Osteoblast (primary cell): ENCODE measurements at regions not wholly inside any gene's neighbourhood (a gene's known extent, or its start where the extent isn't known, plus 50 kb on each side); places are given as distances from the start of the nearest gene placed in this dataset.

Experiments
- DNase-seq: peaks from one replicate; pipeline ENCODE4 v3.0.0; 2011; ENCODE audit warnings: low spot score, mixed read lengths; ENCODE audit not compliant: insufficient read length; ENCODE audit errors: missing footprints
- H2AFZ ChIP-seq: 2 replicates; pipeline ENCODE4 v1.6.0; 2011; ENCODE audit warnings: mild to moderate bottlenecking, low read length
- H3K27ac ChIP-seq: 2 replicates; pipeline ENCODE4 v1.5.1; 2011; ENCODE audit warnings: mild to moderate bottlenecking, low read depth, low read length, moderate library complexity
- H3K27me3 ChIP-seq: 2 replicates; pipeline ENCODE4 v1.6.0; 2012; ENCODE audit warnings: mild to moderate bottlenecking, control low read depth, inconsistent platforms, low read length, moderate library complexity; ENCODE audit not compliant: insufficient read depth
- H3K36me3 ChIP-seq: 2 replicates; pipeline ENCODE4 v1.5.1; 2011; ENCODE audit warnings: mild to moderate bottlenecking, low read length, control low read depth, moderate library complexity; ENCODE audit not compliant: insufficient read depth
- H3K4me1 ChIP-seq: 2 replicates; pipeline ENCODE4 v1.5.1; 2011; ENCODE audit warnings: mild to moderate bottlenecking, low read length, control low read depth, moderate library complexity; ENCODE audit not compliant: insufficient read depth
- H3K4me2 ChIP-seq: 2 replicates; pipeline ENCODE4 v1.6.0; 2011; ENCODE audit warnings: mild to moderate bottlenecking, low read length; ENCODE audit not compliant: insufficient read depth
- H3K4me3 ChIP-seq: fragments of 200-600 bp; sonication (generic); 3 replicates; pipeline ENCODE4 v1.5.1; 2012; ENCODE audit warnings: mild to moderate bottlenecking, low read length, inconsistent platforms; ENCODE audit not compliant: insufficient read depth
- H3K79me2 ChIP-seq: 2 replicates; pipeline ENCODE4 v1.6.0; 2012; ENCODE audit warnings: mild to moderate bottlenecking, low read length, control low read depth, inconsistent platforms; ENCODE audit not compliant: insufficient read depth
- H3K9me3 ChIP-seq: 2 replicates; pipeline ENCODE4 v1.5.1; 2011; ENCODE audit warnings: low read depth, low read length, control low read depth
- H4K20me1 ChIP-seq: 2 replicates; pipeline ENCODE4 v1.6.0; 2012; ENCODE audit warnings: mild to moderate bottlenecking, low read length, control low read depth; ENCODE audit not compliant: insufficient read depth
- CTCF ChIP-seq: IDR thresholded peaks from 2 replicates; pipeline ENCODE4 v1.5.1; 2011; ENCODE audit warnings: mild to moderate bottlenecking, low read depth, low read length, moderate library complexity; ENCODE audit errors: extremely low read depth

GRCh38 chr9:121573717-121574485, 74.3 kb upstream of the GGTA1 start:
- no peak overlapping the region for H2AFZ ChIP-seq
- H3K27ac ChIP-seq = no peak overlapping the region
- peaks cover 4% of the 10 kb centered on the region for H3K4me1 ChIP-seq
- H3K36me3 ChIP-seq = no peaks in the 10 kb centered on the region
- H3K27me3 ChIP-seq = peaks cover 5% of the 10 kb centered on the region
- H3K79me2 ChIP-seq = no peaks in the 10 kb centered on the region
- TF ChIP-seq CTCF = no peak
- H3K4me2 ChIP-seq = no peak overlapping the region
- H3K9me3 ChIP-seq = no peaks in the 10 kb centered on the region
- no peak overlapping the region for H3K4me3 ChIP-seq
- no peaks in the 10 kb centered on the region for H4K20me1 ChIP-seq
- no peak for DNase-seq

- Histone ChIP-seq H3K36me3 (no peaks in the 10 kb centered on the region), H3K4me2 (no peak overlapping the region), H3K79me2 (no peaks in the 10 kb centered on the region), H3K9me3 (no peaks in the 10 kb centered on the region), H3K27ac (no peak overlapping the region), H3K27me3 (peaks cover 9% of the 10 kb centered on the region), H4K20me1 (no peaks in the 10 kb centered on the region), H3K4me3 (no peak overlapping the region), H3K4me1 (no peaks in the 10 kb centered on the region), H2AFZ (no peak overlapping the region)
- no peak for DNase-seq
- TF ChIP-seq CTCF = no peak
These were observed 75.3 kb upstream of the GGTA1 start for GRCh38 chr9:121574774-121575519.

GRCh38 chr9:121576281-121577075, 75.0 kb upstream of the DAB2IP start:
- no peaks in the 10 kb centered on the region for H3K36me3 ChIP-seq
- no peaks in the 10 kb centered on the region for H3K79me2 ChIP-seq
- H3K9me3 ChIP-seq = no peaks in the 10 kb centered on the region
- DNase-seq = no peak
- H3K4me1 ChIP-seq = no peaks in the 10 kb centered on the region
- no peak overlapping the region for H3K4me3 ChIP-seq
- no peak overlapping the region for H3K27ac ChIP-seq
- H4K20me1 ChIP-seq = no peaks in the 10 kb centered on the region
- TF ChIP-seq CTCF = no peak
- H3K27me3 ChIP-seq = peaks cover 17% of the 10 kb centered on the region
- H2AFZ ChIP-seq = no peak overlapping the region
- no peak overlapping the region for H3K4me2 ChIP-seq

- no peak overlapping the region for H3K27ac ChIP-seq
- H3K36me3 ChIP-seq = no peaks in the 10 kb centered on the region
- H3K4me3 ChIP-seq = no peak overlapping the region
- peaks cover 20% of the 10 kb centered on the region for H3K27me3 ChIP-seq
- no peaks in the 10 kb centered on the region for H4K20me1 ChIP-seq
- H3K4me1 ChIP-seq = no peaks in the 10 kb centered on the region
- H3K4me2 ChIP-seq = no peak overlapping the region
- TF ChIP-seq CTCF = no peak
- no peaks in the 10 kb centered on the region for H3K9me3 ChIP-seq
- H2AFZ ChIP-seq = no peak overlapping the region
- DNase-seq = no peak
- H3K79me2 ChIP-seq = no peaks in the 10 kb centered on the region
These were observed 74.3 kb upstream of the DAB2IP start for GRCh38 chr9:121577166-121577565.
